ENCODE measurements at regions not wholly inside any gene's neighbourhood (a gene's known extent, or its start where the extent isn't known, plus 50 kb on each side); places are given as distances from the start of the nearest gene placed in this dataset.
"Not testable (repeated sequence)": the region's sequence is repeated elsewhere in the genome, so short reads cannot be mapped to it uniquely, and the experiment has no call there.

- CTCF ChIA-PET; H3K9me3 ChIP-seq (replicated peaks; ENCODE audit: control insufficient read depth, insufficient read depth, low read length); intact Hi-C loops (cut with micrococcal nuclease); POLR2A ChIA-PET; BruUV-seq (replicated peaks); H4K20me1 ChIP-seq (replicated peaks; ENCODE audit: control insufficient read depth, extremely low read depth, insufficient read depth, low read length); DNase-seq (ENCODE audit: low read depth, low spot score); H2AFZ ChIP-seq (ENCODE audit: low read depth, low read length); H3K36me3 ChIP-seq (ENCODE audit: control insufficient read depth in 2 of 2, extremely low read depth in 1 of 2, insufficient read depth in 2 of 2, low read length in 2 of 2); H3K4me3 ChIP-seq (replicated peaks in 1 of 3; ENCODE audit: insufficient read depth in 1 of 3, low read depth in 1 of 3, low read length in 3 of 3); H3K9ac ChIP-seq (replicated peaks; ENCODE audit: extremely low read depth, insufficient read depth, low read length); H3K4me1 ChIP-seq (ENCODE audit: control insufficient read depth, extremely low read depth, insufficient read depth, low read length); H3K9me1 ChIP-seq (replicated peaks; ENCODE audit: control insufficient read depth, extremely low read depth, insufficient read depth, low read length); dilution Hi-C loops (cut with MboI; ENCODE audit: extremely low pct_ligation_motif_present, low sequenced_read_pairs); H3K27me3 ChIP-seq (ENCODE audit: control insufficient read depth in 2 of 2, insufficient read depth in 2 of 2, low read length in 2 of 2); FAIRE-seq; H3K27ac ChIP-seq (ENCODE audit: insufficient read depth, low read depth, low read length); H3K79me2 ChIP-seq (ENCODE audit: control insufficient read depth, insufficient read depth, low read length); H3K4me2 ChIP-seq (ENCODE audit: insufficient read depth, low read length): not testable (repeated sequence)
Observed at GRCh38 chr15:21031703-21032102, 165.6 kb upstream of the POTEB2 start.

GRCh38 chr15:21029001-21029400 is 162.9 kb upstream of the POTEB2 start:
- FAIRE-seq; H3K4me3 ChIP-seq (replicated peaks in 1 of 3; ENCODE audit: insufficient read depth in 1 of 3, low read depth in 1 of 3, low read length in 3 of 3); CTCF ChIA-PET; H3K4me2 ChIP-seq (ENCODE audit: insufficient read depth, low read length); H3K9me3 ChIP-seq (replicated peaks; ENCODE audit: control insufficient read depth, insufficient read depth, low read length); POLR2A ChIA-PET; H3K79me2 ChIP-seq (ENCODE audit: control insufficient read depth, insufficient read depth, low read length); H4K20me1 ChIP-seq (replicated peaks; ENCODE audit: control insufficient read depth, extremely low read depth, insufficient read depth, low read length); H3K27ac ChIP-seq (ENCODE audit: insufficient read depth, low read depth, low read length); H2AFZ ChIP-seq (ENCODE audit: low read depth, low read length); DNase-seq (ENCODE audit: low read depth, low spot score); H3K36me3 ChIP-seq (ENCODE audit: control insufficient read depth in 2 of 2, extremely low read depth in 1 of 2, insufficient read depth in 2 of 2, low read length in 2 of 2); H3K9me1 ChIP-seq (replicated peaks; ENCODE audit: control insufficient read depth, extremely low read depth, insufficient read depth, low read length); H3K27me3 ChIP-seq (ENCODE audit: control insufficient read depth in 2 of 2, insufficient read depth in 2 of 2, low read length in 2 of 2); intact Hi-C loops (cut with micrococcal nuclease); H3K9ac ChIP-seq (replicated peaks; ENCODE audit: extremely low read depth, insufficient read depth, low read length); H3K4me1 ChIP-seq (ENCODE audit: control insufficient read depth, extremely low read depth, insufficient read depth, low read length); dilution Hi-C loops (cut with MboI; ENCODE audit: extremely low pct_ligation_motif_present, low sequenced_read_pairs); BruUV-seq (replicated peaks): not testable (repeated sequence)

- H3K36me3 ChIP-seq (ENCODE audit: control insufficient read depth in 2 of 2, extremely low read depth in 1 of 2, insufficient read depth in 2 of 2, low read length in 2 of 2); dilution Hi-C loops (cut with MboI; ENCODE audit: extremely low pct_ligation_motif_present, low sequenced_read_pairs); CTCF ChIA-PET; H3K79me2 ChIP-seq (ENCODE audit: control insufficient read depth, insufficient read depth, low read length); H3K4me2 ChIP-seq (ENCODE audit: insufficient read depth, low read length); H3K27ac ChIP-seq (ENCODE audit: insufficient read depth, low read depth, low read length); POLR2A ChIA-PET; intact Hi-C loops (cut with micrococcal nuclease); H4K20me1 ChIP-seq (replicated peaks; ENCODE audit: control insufficient read depth, extremely low read depth, insufficient read depth, low read length); H2AFZ ChIP-seq (ENCODE audit: low read depth, low read length); H3K9ac ChIP-seq (replicated peaks; ENCODE audit: extremely low read depth, insufficient read depth, low read length); H3K4me3 ChIP-seq (replicated peaks in 1 of 3; ENCODE audit: insufficient read depth in 1 of 3, low read depth in 1 of 3, low read length in 3 of 3); H3K4me1 ChIP-seq (ENCODE audit: control insufficient read depth, extremely low read depth, insufficient read depth, low read length); FAIRE-seq; H3K27me3 ChIP-seq (ENCODE audit: control insufficient read depth in 2 of 2, insufficient read depth in 2 of 2, low read length in 2 of 2); H3K9me1 ChIP-seq (replicated peaks; ENCODE audit: control insufficient read depth, extremely low read depth, insufficient read depth, low read length); BruUV-seq (replicated peaks); DNase-seq (ENCODE audit: low read depth, low spot score); H3K9me3 ChIP-seq (replicated peaks; ENCODE audit: control insufficient read depth, insufficient read depth, low read length): not testable (repeated sequence)
Observed at GRCh38 chr15:21027942-21028341, 161.8 kb upstream of the POTEB2 start.

GRCh38 chr15:21026848-21027247 is 160.7 kb upstream of the POTEB2 start:
- H3K27ac ChIP-seq (ENCODE audit: insufficient read depth, low read depth, low read length); H3K4me2 ChIP-seq (ENCODE audit: insufficient read depth, low read length); dilution Hi-C loops (cut with MboI; ENCODE audit: extremely low pct_ligation_motif_present, low sequenced_read_pairs); H3K79me2 ChIP-seq (ENCODE audit: control insufficient read depth, insufficient read depth, low read length); H3K4me1 ChIP-seq (ENCODE audit: control insufficient read depth, extremely low read depth, insufficient read depth, low read length); FAIRE-seq; intact Hi-C loops (cut with micrococcal nuclease); H3K9me1 ChIP-seq (replicated peaks; ENCODE audit: control insufficient read depth, extremely low read depth, insufficient read depth, low read length); H3K36me3 ChIP-seq (ENCODE audit: control insufficient read depth in 2 of 2, extremely low read depth in 1 of 2, insufficient read depth in 2 of 2, low read length in 2 of 2); H3K4me3 ChIP-seq (replicated peaks in 1 of 3; ENCODE audit: insufficient read depth in 1 of 3, low read depth in 1 of 3, low read length in 3 of 3); H3K9ac ChIP-seq (replicated peaks; ENCODE audit: extremely low read depth, insufficient read depth, low read length); H3K27me3 ChIP-seq (ENCODE audit: control insufficient read depth in 2 of 2, insufficient read depth in 2 of 2, low read length in 2 of 2); H3K9me3 ChIP-seq (replicated peaks; ENCODE audit: control insufficient read depth, insufficient read depth, low read length); POLR2A ChIA-PET; H2AFZ ChIP-seq (ENCODE audit: low read depth, low read length); BruUV-seq (replicated peaks); CTCF ChIA-PET; DNase-seq (ENCODE audit: low read depth, low spot score); H4K20me1 ChIP-seq (replicated peaks; ENCODE audit: control insufficient read depth, extremely low read depth, insufficient read depth, low read length): not testable (repeated sequence)

All from endothelial cell of umbilical vein (primary cell).